HG03280 (cell line): ENCODE measurements at regions not wholly inside any gene's neighbourhood (a gene's known extent, or its start where the extent isn't known, plus 50 kb on each side); places are given as distances from the start of the nearest gene placed in this dataset.
"Not testable (repeated sequence)": the region's sequence is repeated elsewhere in the genome, so short reads cannot be mapped to it uniquely, and the experiment has no call there.

Experiments used
- ATAC-seq: cut with Tn5 transposase; IDR thresholded peaks from one replicate; pipeline ENCODE4 v1.9.1; 2021; ENCODE audit warnings: mild to moderate bottlenecking, moderate library complexity; ENCODE audit not compliant: unreplicated experiment

DNA sequence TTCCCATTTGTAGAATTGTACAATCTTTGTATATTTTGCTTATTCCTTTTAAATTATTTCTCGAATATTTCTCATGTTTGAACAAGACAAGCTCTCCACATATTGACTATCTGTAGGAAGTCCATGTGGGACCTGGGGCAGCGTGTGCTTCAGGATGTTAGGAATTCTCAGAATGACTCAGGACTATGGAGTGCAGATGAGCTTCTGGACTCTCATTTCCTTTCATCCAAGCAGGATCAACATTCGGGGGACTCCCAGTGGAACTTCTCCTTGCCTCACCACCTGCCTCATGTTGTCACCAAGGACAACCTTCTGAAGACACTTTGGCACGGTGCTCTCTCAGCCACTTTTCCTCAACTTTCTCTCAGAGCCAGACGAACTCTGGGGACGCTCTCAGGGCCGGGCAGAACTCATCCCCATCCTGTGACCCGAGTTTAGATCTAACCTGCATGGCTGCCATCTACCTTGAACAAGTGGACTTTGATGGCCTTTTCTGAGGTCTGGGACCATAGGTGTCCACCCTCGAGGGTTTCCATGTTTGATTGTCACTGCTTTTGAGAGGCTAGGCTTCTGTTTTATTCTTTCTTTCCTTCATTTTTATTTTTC lies 441.7 kb downstream of the IRS2 start:
- no peak for ATAC-seq

DNA sequence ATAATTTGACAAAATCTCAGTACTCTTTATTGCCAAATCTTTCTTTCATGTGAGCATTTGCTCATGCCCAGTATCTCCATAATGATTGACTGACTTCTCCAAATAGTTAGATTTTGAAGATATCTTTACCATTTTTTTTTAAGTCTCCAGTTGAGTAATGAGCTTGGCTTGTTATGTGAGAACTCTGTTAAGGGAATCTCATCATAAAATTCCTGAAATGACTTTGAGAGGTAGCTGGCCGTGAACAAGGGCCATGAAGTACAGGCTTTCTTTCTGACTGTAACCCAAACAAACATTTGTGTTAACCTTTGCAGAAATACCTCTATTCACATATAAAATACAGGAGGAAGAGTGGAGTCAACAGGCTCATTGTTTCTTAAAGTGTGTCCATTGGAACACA lies 449.7 kb downstream of the IRS2 start:
- no peak for ATAC-seq

DNA sequence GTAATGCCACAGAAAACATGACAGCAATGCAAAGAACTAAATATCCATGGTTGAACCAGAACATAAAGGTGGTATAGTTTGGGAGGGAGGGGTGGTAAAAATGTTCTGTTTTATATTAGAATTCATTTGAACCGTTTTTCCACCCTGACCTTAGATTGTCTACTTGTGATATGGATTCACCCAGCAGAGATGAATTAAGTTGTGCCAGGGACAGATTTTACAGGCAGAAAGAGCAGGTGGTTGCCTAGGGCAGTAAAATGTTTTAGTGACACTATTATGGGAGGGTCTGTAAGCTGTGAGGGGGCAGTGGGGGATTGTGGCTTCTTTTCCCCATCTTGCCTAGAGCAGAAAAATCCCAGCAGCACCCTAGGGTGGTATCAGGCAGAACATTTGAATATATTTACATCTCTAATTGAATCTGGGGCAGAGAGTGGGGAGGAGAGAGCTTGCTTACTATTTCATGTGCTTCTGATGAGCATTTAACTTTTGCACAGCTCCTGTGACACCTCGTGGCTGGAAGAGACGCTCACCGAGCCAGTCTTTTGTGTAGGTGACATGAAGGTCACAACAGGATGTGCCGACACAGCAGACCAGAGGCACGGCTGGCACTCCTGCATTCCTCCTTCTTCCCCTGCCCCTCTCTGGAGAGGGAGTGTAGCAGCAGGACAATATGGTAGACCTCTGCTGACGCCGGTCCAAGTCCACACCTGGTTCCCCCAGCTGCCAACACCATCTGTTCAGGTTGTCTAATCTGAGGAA lies 452.3 kb downstream of the IRS2 start:
- ATAC-seq, result no peak

DNA sequence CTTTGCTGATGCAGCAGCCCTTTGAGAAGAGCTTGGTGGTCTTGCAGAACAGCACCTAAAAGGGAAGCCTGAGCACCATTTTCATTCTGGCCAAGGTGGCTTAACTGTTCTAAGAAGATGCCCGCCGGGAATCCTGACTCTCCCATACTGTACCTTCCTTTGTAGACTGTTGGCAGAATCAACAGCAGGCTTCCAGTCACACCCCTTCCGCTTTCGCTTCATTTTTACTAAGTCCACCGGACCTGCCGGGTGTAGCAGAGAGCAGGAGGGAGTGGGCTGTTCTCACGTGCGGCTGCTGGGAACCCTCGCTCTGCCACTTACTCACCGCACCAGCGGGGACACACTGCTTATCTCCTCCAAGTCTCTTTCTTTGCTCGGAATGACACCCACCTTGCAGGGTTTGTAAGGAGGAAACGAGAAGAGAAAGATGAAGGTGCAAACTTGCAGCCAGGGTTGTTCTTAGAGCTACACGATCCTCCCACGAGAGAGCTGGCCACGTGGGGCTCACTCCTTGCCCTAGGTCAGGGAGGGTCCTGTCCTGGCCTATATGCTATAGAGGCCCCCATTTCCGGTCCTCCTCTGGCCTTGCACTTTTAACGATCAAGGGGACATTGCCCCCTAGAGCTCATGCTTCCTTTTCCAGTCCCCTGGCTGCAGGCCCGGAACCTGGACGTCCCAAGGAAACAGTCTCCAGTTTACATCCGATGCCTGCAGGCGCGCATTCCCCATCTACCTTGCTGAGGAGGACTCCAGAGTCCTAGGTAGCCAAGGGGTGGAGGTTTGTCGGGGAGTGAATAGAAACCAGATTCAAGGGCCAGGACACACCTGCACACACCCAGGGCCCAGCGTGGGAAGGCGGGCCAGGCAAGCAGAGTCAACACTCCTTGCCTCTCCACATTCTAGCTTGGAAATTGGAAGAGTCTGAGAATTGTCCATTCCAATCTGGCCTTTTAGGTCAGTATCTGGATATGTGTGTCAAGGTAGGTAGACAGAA lies 453.6 kb downstream of the IRS2 start:
- ATAC-seq, result no peak

DNA sequence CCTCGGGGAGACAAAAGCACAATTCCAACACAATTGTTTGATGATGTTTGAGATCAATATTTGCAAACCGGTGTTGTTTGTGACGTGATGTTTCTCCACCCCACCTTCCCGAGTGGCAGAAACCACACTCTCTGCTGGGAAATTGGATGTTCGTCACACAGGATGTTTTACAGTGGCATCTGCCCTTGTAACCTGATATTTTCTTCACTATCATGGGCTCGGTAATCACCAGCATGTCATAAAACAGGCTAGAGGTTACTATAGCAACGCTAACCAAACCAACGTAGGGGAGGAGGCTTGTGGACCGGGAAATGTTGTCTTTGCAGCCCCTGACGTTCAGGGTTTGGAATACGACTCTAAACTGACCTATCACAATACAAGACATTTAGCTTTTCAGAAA lies 454.5 kb downstream of the IRS2 start:
- no peak for ATAC-seq

DNA sequence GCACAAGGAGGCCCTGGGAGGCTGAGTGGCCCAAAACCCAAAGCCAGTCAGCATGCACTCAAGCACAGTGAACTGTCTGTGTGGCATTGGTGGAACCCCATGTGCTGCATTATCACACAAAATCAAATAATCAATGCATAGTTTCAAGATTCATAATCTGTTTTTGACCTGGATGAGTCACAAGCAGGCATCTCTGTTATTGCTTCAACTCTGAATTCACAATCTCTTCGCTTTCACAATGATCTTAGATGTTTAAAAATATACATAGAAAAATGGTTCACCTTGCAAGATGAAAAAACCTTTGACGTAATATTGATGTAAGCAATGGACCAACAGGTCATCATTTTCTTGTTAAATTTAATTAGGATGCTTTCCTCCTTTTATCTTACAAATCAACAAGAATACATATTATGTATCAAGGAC lies 455.4 kb downstream of the IRS2 start:
- ATAC-seq, result no peak

DNA sequence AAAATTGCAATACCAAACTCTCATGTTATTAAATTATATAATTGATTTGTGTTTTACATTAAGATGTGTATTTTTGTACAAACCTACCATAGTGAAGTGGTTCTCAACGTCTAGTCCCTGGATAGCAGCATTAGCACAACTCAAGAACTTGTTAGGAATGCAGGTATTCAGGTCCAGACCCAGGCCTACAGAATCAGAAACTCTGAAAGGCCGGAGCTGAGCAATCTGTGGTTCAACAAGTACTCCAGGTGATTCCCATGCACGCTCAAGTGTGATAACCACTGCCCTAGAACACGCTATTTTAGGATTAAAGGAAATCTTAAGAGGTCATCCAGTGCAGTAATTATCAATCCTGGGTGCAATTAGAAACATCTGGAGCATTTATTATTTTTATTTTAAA lies 456.3 kb downstream of the IRS2 start:
- ATAC-seq, result no peak

DNA sequence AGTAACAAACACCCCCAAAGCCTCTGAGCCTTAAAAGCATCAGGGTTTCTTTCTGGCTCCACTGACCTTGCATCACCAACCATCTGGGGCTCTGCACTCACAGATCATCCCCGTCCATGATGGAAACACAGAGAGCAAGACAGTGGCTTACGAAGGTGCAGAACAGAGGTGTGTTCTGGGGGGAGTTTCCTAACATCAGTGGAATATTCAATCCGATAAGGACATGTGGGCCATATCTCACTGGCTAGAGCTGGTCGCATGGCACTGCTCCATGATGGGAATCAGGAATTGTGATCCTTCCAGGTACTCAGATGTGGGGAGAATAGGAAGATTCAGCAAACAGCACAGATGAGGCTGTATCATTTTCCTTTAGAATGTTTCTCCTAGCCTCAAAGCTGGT lies 457.2 kb downstream of the IRS2 start:
- no peak for ATAC-seq

DNA sequence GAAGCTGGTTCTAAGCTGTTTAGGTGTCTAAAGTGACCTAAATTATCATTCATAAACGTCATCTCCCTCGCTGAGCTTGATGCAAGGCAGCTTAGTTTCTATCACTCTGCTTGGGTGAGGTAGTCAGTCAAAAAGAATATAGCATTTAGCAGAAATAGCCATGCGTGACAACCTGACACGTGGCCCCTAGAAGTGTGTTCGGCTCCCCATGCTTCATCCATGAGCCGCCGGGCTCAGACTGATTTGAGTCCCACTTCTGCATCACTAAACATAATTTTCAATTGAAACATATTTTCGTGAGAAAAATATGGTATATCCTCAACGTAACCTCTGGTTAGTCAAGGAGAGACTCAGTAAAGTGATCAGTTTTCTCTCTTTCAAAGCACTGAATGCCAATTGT lies 459.8 kb downstream of the IRS2 start:
- ATAC-seq, result no peak

DNA sequence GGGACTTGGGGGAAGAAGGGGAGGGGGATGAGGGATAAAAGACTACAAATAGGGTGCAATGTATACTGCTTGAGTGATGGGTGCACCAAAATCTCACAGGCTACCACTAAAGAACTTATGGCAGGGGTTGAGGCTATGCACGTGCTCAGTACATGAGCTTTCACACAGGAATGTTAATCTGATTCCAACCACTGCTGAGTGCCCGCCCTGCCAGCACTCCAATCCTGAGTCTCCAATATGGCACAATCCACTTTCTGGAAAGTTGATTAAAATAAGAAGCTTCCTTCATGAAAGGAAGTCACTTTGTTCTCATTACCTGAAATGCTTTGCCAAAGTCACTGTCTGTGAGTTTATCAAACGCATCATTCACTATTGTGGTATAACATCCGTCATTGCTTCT lies 463.0 kb downstream of the IRS2 start:
- ATAC-seq, result no peak

DNA sequence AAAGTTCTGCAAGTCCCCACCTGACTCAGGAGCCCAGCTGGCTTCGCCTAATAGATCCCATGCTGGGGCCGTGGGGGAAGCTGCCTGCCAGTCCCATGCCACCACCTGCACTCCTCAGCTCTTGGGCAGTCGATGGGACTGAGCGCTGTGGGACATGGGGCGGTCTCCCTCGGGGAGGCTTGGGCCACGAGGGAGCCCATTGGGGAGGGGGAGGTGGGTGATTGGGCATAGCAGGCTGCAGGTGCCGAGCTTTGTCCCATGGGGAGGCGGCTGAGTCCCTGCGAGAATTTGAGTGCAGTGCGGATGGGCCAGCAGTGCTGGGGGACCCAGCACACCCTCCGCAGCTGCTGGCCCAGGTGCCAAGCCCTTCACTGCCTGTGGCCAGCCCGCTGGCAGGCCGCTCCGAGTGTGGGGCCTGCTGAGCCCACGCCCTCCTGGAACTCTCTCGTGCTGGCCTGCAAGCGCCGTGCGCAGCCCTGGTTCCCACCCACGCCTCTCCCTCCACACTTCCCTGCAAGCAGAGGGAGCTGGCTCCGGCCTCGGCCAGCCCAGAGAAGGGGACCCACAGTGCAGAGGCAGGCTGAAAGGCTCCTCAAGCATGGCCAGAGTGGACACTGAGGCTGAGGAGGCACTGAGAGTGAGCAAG lies 467.3 kb downstream of the IRS2 start:
- no peak for ATAC-seq

DNA sequence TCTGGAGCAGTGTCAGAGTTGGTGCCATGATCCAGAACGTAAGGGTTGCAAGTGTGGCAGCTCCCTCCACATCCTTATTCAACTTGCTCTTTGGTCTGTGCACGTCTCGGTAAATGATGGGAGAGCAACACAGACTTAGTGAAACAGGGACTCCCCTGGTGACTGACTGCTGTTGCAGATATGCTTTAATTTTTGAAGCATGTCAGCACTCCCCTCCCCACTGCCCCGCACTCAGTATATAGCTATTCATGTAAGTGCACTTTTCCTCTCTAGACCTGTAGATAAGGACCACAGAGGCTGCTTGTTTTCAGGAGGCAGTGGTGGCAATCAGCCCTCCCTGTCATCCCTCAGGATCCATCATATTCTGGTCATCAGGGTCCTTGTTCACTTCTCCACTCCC lies 470.9 kb downstream of the IRS2 start:
- ATAC-seq, result no peak

DNA sequence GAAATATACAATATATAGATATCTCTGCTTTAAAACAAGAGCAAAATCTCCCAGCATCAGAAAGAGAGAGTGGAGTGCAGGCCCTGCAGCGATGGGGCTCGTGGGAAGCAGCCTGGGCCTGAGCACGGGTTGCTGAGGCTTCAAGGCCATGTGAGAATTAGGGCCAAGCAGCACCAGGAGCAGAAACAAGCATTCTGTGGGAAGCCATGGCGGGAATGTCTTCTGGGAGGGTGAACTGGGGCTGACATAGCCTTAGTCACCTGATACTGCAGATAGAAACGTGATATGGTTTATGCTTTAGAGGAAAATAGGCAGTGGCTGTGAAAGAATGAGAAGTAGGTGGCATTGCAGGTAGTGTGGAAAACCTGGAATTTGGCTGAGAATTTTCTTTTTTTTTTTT lies 472.3 kb downstream of the IRS2 start:
- ATAC-seq, result no peak

DNA sequence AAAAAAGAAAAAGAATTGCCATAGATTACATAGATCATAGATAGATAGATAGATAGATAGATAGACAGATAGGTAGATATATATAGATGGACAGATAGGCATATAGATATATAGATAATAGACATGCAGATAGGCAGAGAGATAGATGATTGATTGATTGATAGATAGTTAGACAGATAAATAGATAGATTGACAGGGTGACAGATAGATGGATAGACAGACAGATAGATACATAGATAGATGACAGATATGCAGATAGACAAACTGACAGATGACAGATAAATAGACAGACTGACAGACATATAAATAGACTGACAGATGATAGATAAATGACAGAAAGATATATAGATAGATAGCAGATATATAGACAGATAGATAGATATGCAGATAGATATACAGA lies 474.0 kb downstream of the IRS2 start:
- no peak for ATAC-seq

DNA sequence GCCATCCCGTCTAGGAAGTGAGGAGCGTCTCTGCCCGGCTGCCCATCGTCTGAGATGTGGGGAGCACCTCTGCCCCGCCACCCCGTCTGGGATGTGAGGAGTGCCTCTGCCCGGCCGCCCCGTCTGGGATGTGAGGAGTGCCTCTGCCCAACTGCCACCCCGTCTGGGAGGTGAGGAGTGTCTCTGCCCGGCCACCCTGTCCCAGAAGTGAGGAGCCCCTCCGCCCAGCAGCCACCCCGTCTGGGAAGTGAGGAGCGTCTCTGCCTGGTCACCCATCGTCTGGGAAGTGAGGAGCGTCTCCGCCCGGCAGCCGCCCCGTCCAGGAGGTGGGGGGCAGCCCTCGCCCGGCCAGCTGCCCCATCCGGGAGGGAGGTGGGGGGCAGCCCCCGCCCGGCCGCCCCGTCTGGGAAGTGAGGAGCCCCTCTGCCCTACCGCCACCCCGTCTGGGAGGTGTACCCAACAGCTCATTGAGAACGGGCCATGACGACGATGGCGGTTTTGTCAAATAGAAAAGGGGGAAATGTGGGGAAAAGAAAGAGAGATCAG lies 474.9 kb downstream of the IRS2 start:
- ATAC-seq, result not testable (repeated sequence)

DNA sequence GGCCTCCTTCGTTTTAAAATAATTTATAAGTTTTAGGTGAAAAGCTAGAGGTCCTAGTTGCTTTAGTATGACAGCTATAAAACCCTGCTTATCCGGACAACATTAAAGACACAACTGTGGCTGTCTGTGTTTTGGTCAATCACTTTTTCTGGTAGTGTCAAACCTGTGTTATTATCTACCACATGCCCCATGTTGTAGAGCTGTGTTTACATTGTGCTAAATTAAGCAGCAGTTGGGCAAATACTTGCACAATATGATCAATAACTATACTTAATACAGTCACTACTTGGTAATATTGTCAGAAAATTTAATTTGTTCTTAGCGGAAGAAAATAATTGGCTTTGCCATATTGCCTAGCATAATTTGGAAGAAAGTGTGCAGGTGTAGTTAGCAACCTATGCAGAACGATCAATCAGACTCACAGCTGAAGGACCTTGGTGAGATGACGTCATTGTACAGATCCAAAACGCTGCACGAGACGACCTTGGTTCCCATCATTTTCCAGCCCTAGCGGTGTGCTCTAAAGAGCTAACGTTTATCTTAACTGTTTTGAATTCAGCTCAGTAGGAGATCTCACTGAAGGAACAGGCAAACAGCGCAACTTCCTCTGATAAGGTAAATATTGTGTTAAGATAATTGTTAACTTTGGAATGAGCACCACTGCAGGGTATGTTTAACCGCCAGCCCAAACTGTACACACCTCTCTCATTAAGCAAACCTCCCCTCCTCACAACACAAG lies 476.6 kb downstream of the IRS2 start:
- no peak for ATAC-seq

DNA sequence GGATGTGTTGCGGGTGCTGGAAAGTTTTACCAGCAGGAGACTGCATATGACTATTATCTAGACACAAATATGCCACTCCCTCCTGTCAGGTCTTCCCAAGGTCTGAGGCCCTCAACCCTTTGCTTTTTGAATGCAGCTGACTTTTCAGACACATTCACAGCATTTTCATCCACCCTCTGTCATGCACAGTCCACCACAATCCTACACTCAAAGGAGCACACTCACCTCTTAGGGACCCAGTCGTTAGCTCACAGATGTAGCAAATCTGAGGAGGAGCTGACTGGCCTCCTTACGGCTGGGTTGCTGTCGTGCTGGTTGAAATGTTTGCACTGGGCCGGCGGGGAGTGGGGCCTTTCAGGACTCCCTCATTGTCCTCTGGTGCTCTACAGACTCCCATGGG lies 479.4 kb downstream of the IRS2 start:
- no peak for ATAC-seq

DNA sequence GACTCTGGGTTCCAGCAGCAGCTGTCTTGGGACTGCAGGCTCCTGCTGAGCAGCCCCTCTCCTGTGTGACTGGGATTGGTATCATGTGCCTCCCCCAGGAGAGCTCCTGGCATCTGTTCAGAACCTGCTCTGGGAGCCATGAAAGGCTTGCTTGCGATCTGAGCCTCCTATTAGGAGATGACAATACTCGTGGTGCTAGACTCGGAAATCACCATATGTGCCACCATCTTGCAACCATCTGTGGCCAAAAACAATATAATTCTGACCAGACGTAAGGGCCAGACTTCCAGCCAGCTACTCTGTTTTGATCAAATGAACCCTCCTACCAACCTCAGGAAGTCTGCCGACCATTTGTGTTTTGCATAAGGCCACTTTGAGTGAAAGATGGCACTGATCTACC lies 484.7 kb downstream of the IRS2 start:
- no peak for ATAC-seq

DNA sequence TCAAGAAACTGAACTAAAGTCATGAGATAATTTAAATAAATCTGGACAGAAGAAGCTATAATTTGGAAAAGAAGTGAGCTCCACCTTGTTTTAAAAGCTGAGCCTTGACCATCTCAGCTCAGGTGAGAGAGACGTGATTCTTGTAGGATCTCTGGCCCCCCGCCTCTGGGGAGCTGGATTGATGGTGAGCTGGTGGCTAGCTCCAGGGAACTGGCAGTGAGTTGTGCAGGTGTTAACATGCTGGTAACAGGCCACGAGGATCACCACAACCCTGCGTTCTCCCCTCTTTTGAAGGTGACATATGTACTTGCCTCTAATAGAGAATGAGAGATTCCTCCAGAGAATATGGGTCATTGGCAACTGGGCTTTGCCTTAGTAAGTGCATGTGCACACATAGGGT lies 485.1 kb downstream of the IRS2 start:
- ATAC-seq, result no peak

DNA sequence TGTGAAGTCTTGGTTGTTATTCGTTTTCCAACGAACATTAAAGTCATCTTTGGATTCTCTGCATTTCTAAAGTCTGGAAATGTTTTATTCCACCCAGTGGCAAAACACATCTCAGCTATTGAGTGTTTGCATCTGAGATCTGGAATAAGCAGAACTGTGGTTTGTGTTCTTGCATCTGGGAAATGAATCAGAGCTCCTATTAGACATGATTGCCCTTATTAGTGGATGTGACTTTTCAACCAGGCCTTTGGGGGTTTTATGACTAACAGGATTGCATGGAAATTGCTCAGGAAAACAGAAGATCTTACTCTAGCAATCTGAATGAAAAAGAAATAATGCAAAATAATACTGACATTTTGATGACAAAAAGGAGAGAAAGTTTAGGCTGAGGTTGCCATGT lies 488.8 kb downstream of the IRS2 start:
- ATAC-seq, result no peak
